ENCODE measurements at regions not wholly inside any gene's neighbourhood (a gene's known extent, or its start where the extent isn't known, plus 50 kb on each side); places are given as distances from the start of the nearest gene placed in this dataset.

DNA sequence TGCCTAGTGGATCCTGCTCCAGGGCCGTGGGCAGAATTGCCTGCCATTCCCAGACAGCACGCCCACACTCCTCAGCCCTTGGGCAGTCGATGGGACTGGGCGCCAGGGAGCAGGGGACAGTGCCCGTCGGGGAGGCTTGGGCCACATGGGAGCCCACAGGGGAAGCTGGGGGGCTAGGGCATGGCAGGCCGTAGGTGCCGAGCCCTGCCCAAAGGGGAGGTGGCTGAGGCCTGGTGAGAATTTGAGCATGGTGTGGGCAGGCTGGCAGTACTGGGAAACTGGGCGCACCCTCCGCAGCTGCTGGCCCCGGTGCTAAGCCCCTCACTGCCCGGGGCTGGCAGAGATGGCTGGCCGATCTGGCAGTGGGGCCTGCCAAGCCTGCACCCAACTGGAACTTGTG lies 1225.9 kb upstream of the EPHA6 start:
- DNase-seq (ENCODE audit: low read depth in 4 of 4, low spot score in 1 of 4): no peak

DNA sequence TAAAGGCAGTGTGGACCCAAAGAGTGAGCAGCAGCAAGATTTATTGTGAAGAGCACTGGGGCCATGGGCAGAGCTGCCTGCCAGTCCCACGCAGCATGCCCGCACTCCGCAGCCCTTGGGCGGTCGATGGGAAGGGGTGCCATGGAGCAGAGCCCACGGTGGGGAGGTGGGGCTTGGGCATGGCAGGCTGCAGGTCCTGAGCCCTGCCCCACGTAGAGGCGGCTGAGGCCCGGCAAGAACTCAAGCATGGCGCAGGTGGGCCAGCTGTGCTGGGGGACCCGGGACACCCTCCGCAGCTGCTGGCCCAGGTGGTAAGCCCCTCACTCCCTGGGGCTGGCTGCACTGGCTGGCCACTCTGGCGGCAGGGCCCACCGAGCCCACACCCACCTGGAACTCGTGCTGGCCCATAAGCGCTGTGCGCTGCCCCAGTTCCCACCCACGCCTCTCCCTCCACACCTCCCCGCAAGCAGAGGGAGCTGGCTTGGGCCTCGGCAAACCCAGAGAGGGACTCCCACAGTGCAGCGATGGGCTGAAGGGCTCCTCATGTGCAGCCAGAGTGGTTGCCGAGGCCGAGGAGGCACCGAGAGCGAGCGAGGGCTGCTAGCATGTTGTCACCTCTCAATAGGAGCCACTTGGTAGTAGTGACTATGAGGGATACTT lies 1218.8 kb upstream of the EPHA6 start:
- no peak for DNase-seq (ENCODE audit: low read depth in 4 of 4, low spot score in 1 of 4)

GRCh38 chr3:95607926-95608325 lies 1206.5 kb upstream of the EPHA6 start:
- no peak for DNase-seq (ENCODE audit: low read depth in 4 of 4, low spot score in 1 of 4)

GRCh38 chr3:95609411-95609810 lies 1205.0 kb upstream of the EPHA6 start:
- no peak for DNase-seq (ENCODE audit: low read depth in 4 of 4, low spot score in 1 of 4)

GRCh38 chr3:95612611-95613010 lies 1201.8 kb upstream of the EPHA6 start:
- no peak for DNase-seq (ENCODE audit: low read depth in 4 of 4, low spot score in 1 of 4)

DNA sequence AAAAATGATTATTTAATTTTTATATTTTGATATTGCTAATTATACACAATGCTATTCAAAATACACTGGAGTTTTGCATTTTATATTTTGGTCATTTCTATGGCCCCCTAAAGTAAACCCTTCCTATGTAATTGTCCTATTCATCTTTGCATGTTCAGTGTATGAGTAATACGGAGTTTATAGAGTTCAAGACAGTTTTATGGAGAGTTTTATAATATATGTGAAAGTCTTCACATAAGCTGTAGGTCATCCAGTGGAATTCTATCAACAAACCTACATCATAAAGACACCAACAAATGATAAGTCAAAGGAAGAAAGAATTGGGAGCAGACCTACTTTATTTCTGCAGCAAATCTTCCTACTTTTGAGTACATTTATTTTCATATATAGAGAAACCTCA lies 1200.4 kb upstream of the EPHA6 start:
- no peak for DNase-seq (ENCODE audit: low read depth in 4 of 4, low spot score in 1 of 4)

- DNase-seq (ENCODE audit: low read depth in 4 of 4, low spot score in 1 of 4): no peak
These were observed 1198.6 kb upstream of the EPHA6 start for GRCh38 chr3:95615592-95616310.

DNA sequence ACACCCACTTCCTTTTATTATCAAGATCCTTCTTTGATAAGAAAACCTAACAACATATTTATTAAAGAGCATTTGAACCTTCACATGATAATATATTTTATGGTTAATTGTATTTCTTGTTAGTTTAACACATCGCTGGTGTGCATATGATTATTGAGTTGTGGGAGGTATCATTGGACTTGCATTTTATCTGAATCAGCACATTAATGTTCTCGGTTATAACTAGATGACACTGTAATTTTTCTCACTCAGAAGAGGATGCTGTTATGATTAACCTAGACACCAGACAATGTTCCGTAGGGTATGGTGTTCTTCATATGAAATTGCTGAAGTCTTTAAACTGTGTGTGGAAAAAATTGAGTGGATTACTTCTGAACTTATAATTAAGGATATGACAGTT lies 1188.3 kb upstream of the EPHA6 start:
- no peak for DNase-seq (ENCODE audit: low read depth in 4 of 4, low spot score in 1 of 4)

- no peak for DNase-seq (ENCODE audit: low read depth in 4 of 4, low spot score in 1 of 4)
These were observed 1187.1 kb upstream of the EPHA6 start for GRCh38 chr3:95627293-95627692.

DNA sequence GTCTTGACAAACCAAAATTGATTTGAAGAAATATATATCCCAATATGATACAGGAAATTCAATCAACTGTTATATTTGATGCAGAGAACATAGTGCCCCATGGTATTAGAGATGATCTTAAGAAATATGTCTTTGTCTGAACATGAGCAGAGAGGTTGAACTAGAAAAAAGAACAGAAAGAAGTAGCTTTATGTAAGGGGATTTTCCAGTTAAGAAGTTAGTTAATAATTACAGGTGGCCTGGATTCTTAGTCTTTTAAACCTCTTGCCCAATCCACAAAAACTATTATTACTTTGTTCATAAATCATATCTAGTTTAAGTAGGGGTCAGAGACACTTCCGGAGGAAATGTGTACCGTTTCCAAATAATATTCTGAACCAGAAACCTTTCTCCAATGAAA lies 1186.7 kb upstream of the EPHA6 start:
- DNase-seq (ENCODE audit: low read depth in 4 of 4, low spot score in 1 of 4): no peak

DNA sequence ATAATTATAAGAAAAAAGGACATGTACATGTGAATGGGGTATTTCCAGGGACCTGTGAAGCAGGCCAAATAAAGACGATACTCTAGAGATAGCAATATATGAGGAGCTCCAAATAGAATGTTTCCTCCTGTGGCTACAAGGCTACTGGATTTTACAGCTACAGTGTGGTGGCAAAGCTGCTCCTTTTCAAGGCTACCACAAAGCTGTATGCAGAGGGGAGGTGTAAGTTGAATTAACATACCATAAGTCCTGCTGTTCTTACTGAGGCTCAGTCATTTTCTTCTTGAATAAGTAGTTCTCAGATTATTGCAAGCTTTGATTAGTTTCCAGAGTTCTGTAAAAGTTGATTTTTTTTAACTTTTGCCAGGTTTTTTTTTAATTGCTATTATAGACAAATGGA lies 1184.6 kb upstream of the EPHA6 start:
- no peak for DNase-seq (ENCODE audit: low read depth in 4 of 4, low spot score in 1 of 4)

- no peak for DNase-seq (ENCODE audit: low read depth in 4 of 4, low spot score in 1 of 4)
These were observed 1169.1 kb upstream of the EPHA6 start for GRCh38 chr3:95645291-95645690.

GRCh38 chr3:95654570-95655362 lies 1159.6 kb upstream of the EPHA6 start:
- no peak for DNase-seq (ENCODE audit: low read depth in 4 of 4, low spot score in 1 of 4)

- DNase-seq (ENCODE audit: low read depth in 4 of 4, low spot score in 1 of 4): no peak
These were observed 1158.9 kb upstream of the EPHA6 start for GRCh38 chr3:95655363-95655986.

- no peak for DNase-seq (ENCODE audit: low read depth in 4 of 4, low spot score in 1 of 4)
These were observed 1143.6 kb upstream of the EPHA6 start for GRCh38 chr3:95670765-95671164.

DNA sequence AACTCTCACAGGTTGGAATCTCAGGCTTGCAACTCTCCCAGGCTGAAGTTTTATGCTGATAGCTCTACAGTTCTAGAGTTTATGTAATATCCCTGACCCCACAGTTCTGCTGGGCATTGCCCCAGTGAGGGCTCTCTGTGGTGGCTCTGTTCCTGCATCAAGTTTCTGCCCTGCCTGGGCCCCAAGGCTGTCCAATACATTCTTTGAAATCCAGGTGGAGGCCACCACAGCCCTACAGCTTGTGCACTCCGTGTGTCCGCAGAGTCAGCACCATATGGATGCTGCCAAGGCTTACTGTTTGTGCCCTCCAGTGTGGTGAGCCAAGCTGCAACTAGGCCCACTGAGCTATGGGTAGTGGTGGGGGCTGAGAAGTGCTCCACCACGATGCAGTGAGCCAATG lies 1141.2 kb upstream of the EPHA6 start:
- no peak for DNase-seq (ENCODE audit: low read depth in 4 of 4, low spot score in 1 of 4)

- DNase-seq (ENCODE audit: low read depth in 4 of 4, low spot score in 1 of 4): no peak
These were observed 1108.5 kb upstream of the EPHA6 start for GRCh38 chr3:95705786-95706418.

DNA sequence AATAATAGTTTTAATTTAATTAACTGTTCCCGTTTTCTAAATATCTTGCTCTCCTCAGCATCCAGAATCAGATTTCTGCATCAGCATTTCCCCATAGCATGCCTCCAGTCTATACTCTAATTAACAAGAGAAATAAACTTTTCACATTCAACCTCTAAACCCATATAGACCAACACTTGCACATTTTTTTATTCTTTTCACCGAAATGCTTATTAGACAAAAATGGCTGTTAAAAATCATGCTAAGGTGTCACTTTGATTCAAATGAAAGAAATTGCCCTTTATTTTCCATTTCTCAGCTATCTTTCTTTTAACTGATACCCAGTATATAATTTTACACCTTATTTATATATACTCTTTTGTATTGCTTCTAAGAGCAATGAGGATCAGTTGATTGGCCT lies 1107.1 kb upstream of the EPHA6 start:
- no peak for DNase-seq (ENCODE audit: low read depth in 4 of 4, low spot score in 1 of 4)

DNA sequence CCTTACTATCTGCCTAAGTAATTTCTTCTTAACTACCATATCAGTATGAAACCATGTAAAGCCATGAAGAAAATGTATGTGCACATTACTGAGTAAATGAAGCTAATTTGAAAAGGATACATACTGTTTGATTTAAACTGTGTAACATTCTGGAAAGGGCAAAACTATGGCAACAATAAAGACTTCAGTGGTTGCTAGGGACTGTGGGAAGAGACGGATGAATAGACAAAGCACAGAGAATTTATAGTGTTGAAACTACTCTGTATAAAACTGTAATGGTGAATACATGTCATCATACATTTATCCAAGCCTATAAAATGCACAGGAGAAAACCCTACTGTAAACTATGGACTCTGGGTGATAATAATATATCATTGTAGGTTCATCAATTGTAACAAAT lies 1103.7 kb upstream of the EPHA6 start:
- DNase-seq (ENCODE audit: low read depth in 4 of 4, low spot score in 1 of 4): no peak

GRCh38 chr3:95711789-95712188 lies 1102.6 kb upstream of the EPHA6 start:
- DNase-seq (ENCODE audit: low read depth in 4 of 4, low spot score in 1 of 4): no peak

- DNase-seq (ENCODE audit: low read depth in 4 of 4, low spot score in 1 of 4): no peak
These were observed 1099.3 kb upstream of the EPHA6 start for GRCh38 chr3:95715128-95715527.

Measured in stimulated activated CD4-positive, alpha-beta T cell treated with anti-CD3 and anti-CD28 coated beads, Interleukin-1b, Interleukin-23, amount 100 ng/mL, for 24 hours (primary cell).